Duodenal mucosa (tissue), 2 donors: ENCODE measurements at regions not wholly inside any gene's neighbourhood (a gene's known extent, or its start where the extent isn't known, plus 50 kb on each side); places are given as distances from the start of the nearest gene placed in this dataset.

Source experiments
- H3K27ac ChIP-seq: one replicate; pipeline ENCODE4 v1.7.0; 2013; ENCODE audit warnings: low read depth, low read length
- H3K27me3 ChIP-seq, 2 donors: one replicate each; pipeline ENCODE4 v1.7.0; 2013; ENCODE audit warnings: low read length in 2 of 2, control low read depth in 1 of 2; ENCODE audit not compliant: insufficient read depth in 2 of 2, control insufficient read depth in 1 of 2
- H3K36me3 ChIP-seq, 2 donors: one replicate each; pipeline ENCODE4 v1.7.0; 2013; ENCODE audit warnings: low read length in 2 of 2, control low read depth in 1 of 2; ENCODE audit not compliant: insufficient read depth in 2 of 2, control insufficient read depth in 1 of 2
- H3K4me1 ChIP-seq, 2 donors: one replicate each; pipeline ENCODE4 v1.7.0; 2013; ENCODE audit warnings: low read length in 2 of 2, control low read depth in 1 of 2; ENCODE audit not compliant: insufficient read depth in 2 of 2, control insufficient read depth in 1 of 2
- H3K4me3 ChIP-seq, 2 donors: one replicate each; pipeline ENCODE4 v1.7.0; 2013; ENCODE audit warnings: low read length in 2 of 2, low read depth in 1 of 2
- H3K9ac ChIP-seq, 2 donors: one replicate each; pipeline ENCODE4 v1.7.0; 2013; ENCODE audit warnings: low read length in 2 of 2, low read depth in 1 of 2
- H3K9me3 ChIP-seq, 2 donors: one replicate each; pipeline ENCODE4 v1.7.0; 2013; ENCODE audit warnings: low read length in 2 of 2, control low read depth in 1 of 2; ENCODE audit not compliant: control insufficient read depth in 1 of 2

- Histone ChIP-seq H3K9me3 (no peaks in the 10 kb centered on the region), H3K9ac (no peak overlapping the region), H3K4me3 (no peak overlapping the region), H3K36me3 (no peaks in the 10 kb centered on the region), H3K27ac (no peak overlapping the region), H3K27me3 (no peaks in the 10 kb centered on the region), H3K4me1 (no peaks in the 10 kb centered on the region)
These were observed 316.5 kb downstream of the DIRAS2 start for GRCh38 chr9:90325913-90326653.

- Histone ChIP-seq H3K9me3 (no peaks in the 10 kb centered on the region), H3K36me3 (no peaks in the 10 kb centered on the region), H3K27me3 (no peaks in the 10 kb centered on the region), H3K27ac (no peak overlapping the region), H3K4me1 (no peaks in the 10 kb centered on the region), H3K9ac (no peak overlapping the region), H3K4me3 (no peak overlapping the region)
These were observed 312.4 kb downstream of the DIRAS2 start for GRCh38 chr9:90330231-90330630.

GRCh38 chr9:90331826-90332575 is 310.6 kb downstream of the DIRAS2 start:
- Histone ChIP-seq H3K9ac (no peak overlapping the region), H3K4me3 (no peak overlapping the region), H3K4me1 (no peaks in the 10 kb centered on the region), H3K36me3 (no peaks in the 10 kb centered on the region), H3K27ac (no peak overlapping the region), H3K27me3 (no peaks in the 10 kb centered on the region), H3K9me3 (no peaks in the 10 kb centered on the region)

- Histone ChIP-seq H3K27ac (no peak overlapping the region), H3K4me1 (no peaks in the 10 kb centered on the region), H3K9me3 (no peaks in the 10 kb centered on the region), H3K9ac (no peak overlapping the region), H3K4me3 (no peak overlapping the region), H3K27me3 (no peaks in the 10 kb centered on the region), H3K36me3 (no peaks in the 10 kb centered on the region)
These were observed 309.4 kb downstream of the DIRAS2 start for GRCh38 chr9:90333226-90333625.

GRCh38 chr9:90340421-90340820 is 302.2 kb downstream of the DIRAS2 start:
- Histone ChIP-seq H3K9me3 (no peaks in the 10 kb centered on the region), H3K4me1 (no peaks in the 10 kb centered on the region), H3K27me3 (no peaks in the 10 kb centered on the region), H3K27ac (no peak overlapping the region), H3K4me3 (no peak overlapping the region), H3K9ac (no peak overlapping the region), H3K36me3 (no peaks in the 10 kb centered on the region)

- Histone ChIP-seq H3K9me3 (no peaks in the 10 kb centered on the region), H3K9ac (no peak overlapping the region), H3K4me1 (no peaks in the 10 kb centered on the region), H3K36me3 (no peaks in the 10 kb centered on the region), H3K27ac (no peak overlapping the region), H3K4me3 (no peak overlapping the region), H3K27me3 (no peaks in the 10 kb centered on the region)
These were observed 300.0 kb downstream of the DIRAS2 start for GRCh38 chr9:90342607-90343006.

- Histone ChIP-seq H3K36me3 (no peaks in the 10 kb centered on the region), H3K9me3 (no peaks in the 10 kb centered on the region), H3K4me3 (no peak overlapping the region), H3K27me3 (no peaks in the 10 kb centered on the region), H3K4me1 (no peaks in the 10 kb centered on the region), H3K9ac (no peak overlapping the region), H3K27ac (no peak overlapping the region)
These were observed 299.3 kb downstream of the DIRAS2 start for GRCh38 chr9:90343366-90343765.

- no peaks in the 10 kb centered on the region for H3K27me3 ChIP-seq
- H3K27ac ChIP-seq, result no peak overlapping the region
- no peak overlapping the region for H3K4me3 ChIP-seq
- H3K4me1 ChIP-seq, result no peaks in the 10 kb centered on the region
- no peaks in the 10 kb centered on the region for H3K9me3 ChIP-seq
- no peaks in the 10 kb centered on the region for H3K36me3 ChIP-seq
- no peak overlapping the region for H3K9ac ChIP-seq
These were observed 298.6 kb downstream of the DIRAS2 start for GRCh38 chr9:90343991-90344390.

GRCh38 chr9:90365666-90366065 is 277.0 kb downstream of the DIRAS2 start:
- H3K27ac ChIP-seq, result no peak overlapping the region
- no peaks in the 10 kb centered on the region for H3K36me3 ChIP-seq
- H3K9ac ChIP-seq, result no peak overlapping the region
- no peaks in the 10 kb centered on the region for H3K9me3 ChIP-seq
- no peaks in the 10 kb centered on the region for H3K4me1 ChIP-seq
- H3K27me3 ChIP-seq, result no peaks in the 10 kb centered on the region
- H3K4me3 ChIP-seq, result no peak overlapping the region

GRCh38 chr9:90368241-90368640 is 274.4 kb downstream of the DIRAS2 start:
- no peaks in the 10 kb centered on the region for H3K4me1 ChIP-seq
- no peaks in the 10 kb centered on the region for H3K36me3 ChIP-seq
- H3K9ac ChIP-seq, result no peak overlapping the region
- H3K9me3 ChIP-seq, result no peaks in the 10 kb centered on the region
- no peak overlapping the region for H3K27ac ChIP-seq
- no peaks in the 10 kb centered on the region for H3K27me3 ChIP-seq
- H3K4me3 ChIP-seq, result no peak overlapping the region
